Fibroblast of mammary gland (primary cell): ENCODE measurements at regions not wholly inside any gene's neighbourhood (a gene's known extent, or its start where the extent isn't known, plus 50 kb on each side); places are given as distances from the start of the nearest gene placed in this dataset.

Experiments
- DNase-seq: peaks from one replicate; pipeline ENCODE4 v3.0.0-alpha.2; 2010; ENCODE audit warnings: low read depth
- H3K4me3 ChIP-seq: 2 replicates; pipeline ENCODE4 v1.5.1; 2011; ENCODE audit warnings: low read depth, mild to moderate bottlenecking, low read length, moderate library complexity; ENCODE audit not compliant: control insufficient read depth
- CTCF ChIP-seq: conservative IDR thresholded peaks from 2 replicates; pipeline ENCODE4 v1.5.1; 2011; ENCODE audit warnings: low read depth, low read length, inconsistent platforms; ENCODE audit not compliant: control insufficient read depth, insufficient read depth

- no peak for TF ChIP-seq CTCF
- no peak overlapping the region for H3K4me3 ChIP-seq
- DNase-seq, result no peak
Measured at GRCh38 chr1:73913025-73913424, 285.0 kb downstream of the LRRIQ3 start.

- no peak for DNase-seq
- H3K4me3 ChIP-seq, result no peak overlapping the region
- no peak for TF ChIP-seq CTCF
Measured at GRCh38 chr1:73911849-73912248, 286.1 kb downstream of the LRRIQ3 start.

GRCh38 chr1:73910466-73910865, 287.5 kb downstream of the LRRIQ3 start:
- DNase-seq, result no peak
- H3K4me3 ChIP-seq, result no peak overlapping the region
- no peak for TF ChIP-seq CTCF

GRCh38 chr1:73910062-73910461, 287.9 kb downstream of the LRRIQ3 start:
- no peak for DNase-seq
- TF ChIP-seq CTCF, result no peak
- no peak overlapping the region for H3K4me3 ChIP-seq

GRCh38 chr1:73909043-73909562, 288.9 kb downstream of the LRRIQ3 start:
- DNase-seq, result no peak
- TF ChIP-seq CTCF, result no peak
- H3K4me3 ChIP-seq, result no peak overlapping the region

- no peak for TF ChIP-seq CTCF
- H3K4me3 ChIP-seq, result no peak overlapping the region
- DNase-seq, result no peak
Measured at GRCh38 chr1:73907051-73907450, 290.9 kb downstream of the LRRIQ3 start.

- H3K4me3 ChIP-seq, result no peak overlapping the region
- no peak for DNase-seq
- TF ChIP-seq CTCF, result no peak
Measured at GRCh38 chr1:73903092-73903491, 294.9 kb downstream of the LRRIQ3 start.
